ENCODE measurements at regions not wholly inside any gene's neighbourhood (a gene's known extent, or its start where the extent isn't known, plus 50 kb on each side); places are given as distances from the start of the nearest gene placed in this dataset.

DNA sequence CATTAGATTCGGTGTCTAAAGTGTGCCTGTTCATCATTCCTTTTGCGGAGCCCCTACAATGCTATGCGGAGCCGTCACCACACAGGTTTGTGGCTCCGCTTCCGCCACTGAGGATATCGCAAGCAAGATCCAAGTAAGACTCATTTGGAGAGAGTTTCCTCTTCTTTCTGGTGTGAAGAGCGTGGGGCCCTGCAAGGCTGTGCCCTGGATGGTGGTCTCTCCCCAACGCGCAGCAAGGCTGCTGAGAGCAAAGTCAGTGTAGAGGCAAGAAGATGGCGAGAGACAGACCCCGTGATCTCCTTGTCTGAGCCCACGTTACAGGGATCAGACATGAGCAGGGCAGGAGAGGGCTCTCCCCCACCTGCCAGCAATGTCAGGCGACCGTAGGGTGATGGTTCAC, 96.3 kb upstream of the AFDN start:
- TF ChIP-seq, protein P1, sequence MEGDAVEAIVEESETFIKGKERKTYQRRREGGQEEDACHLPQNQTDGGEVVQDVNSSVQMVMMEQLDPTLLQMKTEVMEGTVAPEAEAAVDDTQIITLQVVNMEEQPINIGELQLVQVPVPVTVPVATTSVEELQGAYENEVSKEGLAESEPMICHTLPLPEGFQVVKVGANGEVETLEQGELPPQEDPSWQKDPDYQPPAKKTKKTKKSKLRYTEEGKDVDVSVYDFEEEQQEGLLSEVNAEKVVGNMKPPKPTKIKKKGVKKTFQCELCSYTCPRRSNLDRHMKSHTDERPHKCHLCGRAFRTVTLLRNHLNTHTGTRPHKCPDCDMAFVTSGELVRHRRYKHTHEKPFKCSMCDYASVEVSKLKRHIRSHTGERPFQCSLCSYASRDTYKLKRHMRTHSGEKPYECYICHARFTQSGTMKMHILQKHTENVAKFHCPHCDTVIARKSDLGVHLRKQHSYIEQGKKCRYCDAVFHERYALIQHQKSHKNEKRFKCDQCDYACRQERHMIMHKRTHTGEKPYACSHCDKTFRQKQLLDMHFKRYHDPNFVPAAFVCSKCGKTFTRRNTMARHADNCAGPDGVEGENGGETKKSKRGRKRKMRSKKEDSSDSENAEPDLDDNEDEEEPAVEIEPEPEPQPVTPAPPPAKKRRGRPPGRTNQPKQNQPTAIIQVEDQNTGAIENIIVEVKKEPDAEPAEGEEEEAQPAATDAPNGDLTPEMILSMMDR (IDR thresholded peaks at IDR 0.05; ENCODE audit: insufficient read depth, low read depth, low read length), result no peak
- DNase-seq (ENCODE audit: low read depth), result no peak
- H3K4me3 ChIP-seq (ENCODE audit: low read depth, low read length), result no peak overlapping the region

DNA sequence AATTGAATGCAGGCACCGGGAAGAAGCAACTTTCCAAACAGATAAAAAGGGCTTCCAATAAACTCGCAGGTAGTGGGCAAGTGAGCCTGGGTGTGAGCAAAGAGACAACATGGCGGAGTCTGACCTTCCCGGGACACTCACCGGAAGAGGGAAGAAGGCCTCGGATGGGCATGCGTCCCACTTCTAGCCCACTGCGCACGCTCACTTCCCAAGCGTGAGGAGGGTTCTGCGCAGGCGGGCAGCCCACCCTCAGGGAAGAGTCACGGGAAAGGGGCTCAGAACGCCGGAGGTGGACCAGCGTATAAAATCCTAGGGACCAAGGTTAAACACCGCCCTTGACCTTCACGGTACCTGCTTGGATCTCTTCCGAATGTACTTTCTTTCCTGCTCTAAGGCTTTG, 95.5 kb upstream of the AFDN start:
- TF ChIP-seq, protein P1 (IDR thresholded peaks at IDR 0.05; ENCODE audit: insufficient read depth, low read depth, low read length), result no peak
- no peak overlapping the region for H3K4me3 ChIP-seq (ENCODE audit: low read depth, low read length)
- DNase-seq (ENCODE audit: low read depth), result no peak

- DNase-seq (ENCODE audit: low read depth), result no peak
- TF ChIP-seq, protein P1 (IDR thresholded peaks at IDR 0.05; ENCODE audit: insufficient read depth, low read depth, low read length), result no peak
- H3K4me3 ChIP-seq (ENCODE audit: low read depth, low read length), result no peak overlapping the region
Measured at GRCh38 chr6:167731731-167732422, 94.8 kb upstream of the AFDN start.

GRCh38 chr6:167733740-167734661, 92.7 kb upstream of the AFDN start:
- TF ChIP-seq, protein P1 (IDR thresholded peaks at IDR 0.05; ENCODE audit: insufficient read depth, low read depth, low read length), result no peak
- DNase-seq (ENCODE audit: low read depth), result no peak
- no peak overlapping the region for H3K4me3 ChIP-seq (ENCODE audit: low read depth, low read length)

DNA sequence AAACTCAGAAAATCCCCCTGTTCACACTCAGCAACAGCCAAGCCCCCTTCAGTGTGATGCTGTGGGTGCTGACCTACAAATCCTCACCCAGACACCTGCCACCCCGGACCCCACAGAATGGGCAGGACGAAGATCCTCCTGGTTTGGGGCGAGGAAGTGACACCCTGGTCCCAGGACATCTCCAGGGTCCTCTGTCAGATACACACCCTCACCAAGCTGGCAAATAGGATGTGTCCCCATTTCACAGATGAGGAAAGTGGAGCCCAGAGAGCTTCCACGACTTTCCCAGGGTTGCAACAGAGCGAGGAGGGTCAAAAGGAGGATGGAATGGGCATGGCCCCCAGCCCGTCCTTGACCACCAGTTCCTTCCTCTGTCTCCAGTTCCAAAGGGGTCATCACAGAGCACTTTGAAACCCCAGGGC, 92.0 kb upstream of the AFDN start:
- no peak for DNase-seq (ENCODE audit: low read depth)
- TF ChIP-seq, protein P1 (IDR thresholded peaks at IDR 0.05; ENCODE audit: insufficient read depth, low read depth, low read length), result no peak
- H3K4me3 ChIP-seq (ENCODE audit: low read depth, low read length), result no peak overlapping the region

DNA sequence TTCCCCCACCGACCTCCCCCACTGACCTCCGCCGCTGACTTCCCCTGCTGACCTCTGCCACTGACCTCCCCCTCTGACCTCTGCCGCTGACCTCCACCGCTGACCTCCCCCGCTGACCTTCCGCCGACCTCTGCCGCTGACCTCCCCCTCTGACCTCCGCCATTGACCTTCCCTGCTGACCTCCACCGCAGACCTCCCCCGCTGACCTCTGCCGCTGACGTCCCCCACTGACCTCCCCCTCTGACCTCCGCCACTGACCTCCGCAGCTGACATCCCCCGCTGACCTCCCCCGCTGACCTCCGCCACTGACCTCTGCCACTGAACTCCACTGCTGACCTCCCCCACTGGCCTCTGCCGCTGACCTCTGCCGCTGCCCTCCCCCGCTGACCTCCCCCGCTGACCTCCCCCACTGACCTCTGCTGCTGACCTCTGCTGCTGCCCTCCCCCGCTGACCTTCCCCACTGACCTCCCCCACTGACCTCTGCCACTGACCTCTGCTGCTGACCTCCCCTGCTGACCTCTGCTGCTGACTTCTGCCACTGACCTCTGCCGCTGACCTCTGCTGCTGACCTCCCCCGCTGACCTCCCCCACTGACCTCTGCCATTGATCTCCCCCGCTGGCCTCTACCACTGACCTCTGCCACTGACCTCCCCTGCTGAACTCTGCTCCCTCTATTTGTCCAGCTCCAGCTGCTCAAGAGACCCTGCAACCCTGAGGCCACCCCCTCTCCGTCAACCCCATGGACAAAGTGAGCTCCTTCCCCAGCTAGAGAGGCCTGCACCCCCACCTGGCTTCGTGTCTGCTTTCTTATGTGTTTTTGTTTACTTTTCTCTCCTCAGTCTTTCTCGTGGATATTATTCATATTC, 91.4 kb upstream of the AFDN start:
- no peak for DNase-seq (ENCODE audit: low read depth)
- TF ChIP-seq, protein P1 (IDR thresholded peaks at IDR 0.05; ENCODE audit: insufficient read depth, low read depth, low read length), result no peak
- H3K4me3 ChIP-seq (ENCODE audit: low read depth, low read length), result no peak overlapping the region
